ENCODE measurements at regions not wholly inside any gene's neighbourhood (a gene's known extent, or its start where the extent isn't known, plus 50 kb on each side); places are given as distances from the start of the nearest gene placed in this dataset.

- TF ChIP-seq GATA3 (IDR thresholded peaks at IDR 0.05; ENCODE audit: low read depth, low read length) (no peak), GATA2 (IDR thresholded peaks at IDR 0.05; ENCODE audit: low read depth, low read length) (no peak)
Observed at GRCh38 chr13:47076500-47076899, 179.6 kb upstream of the HTR2A start.
